ENCODE measurements at regions not wholly inside any gene's neighbourhood (a gene's known extent, or its start where the extent isn't known, plus 50 kb on each side); places are given as distances from the start of the nearest gene placed in this dataset.

GRCh38 chr10:83934641-83935338, 204.5 kb upstream of the GHITM start:
- no peaks in the 10 kb centered on the region for H4K20me1 ChIP-seq (ENCODE audit: insufficient read depth)
- H3K9me2 ChIP-seq (ENCODE audit: insufficient read depth) = no peaks in the 10 kb centered on the region
- no peaks in the 10 kb centered on the region for H3K4me1 ChIP-seq (ENCODE audit: control insufficient read depth in 1 of 2, insufficient read depth in 2 of 2, low read length in 2 of 2)
- H3K79me2 ChIP-seq (ENCODE audit: insufficient read depth, low read length) = no peaks in the 10 kb centered on the region
- intact Hi-C loops (cut with micrococcal nuclease) = no loop called here
- ChIA-PET RAD21 (ENCODE audit: low non-redundant PET in 1 of 2, low total read pairs in 2 of 2, uncharacterized antibody in 2 of 2, unreplicated experiment in 2 of 2) (no interaction called here), CTCF (no interaction called here), POLR2A (no interaction called here)
- H3K9ac ChIP-seq (ENCODE audit: low read length) = no peak overlapping the region
- H3K4me3 ChIP-seq (replicated peaks in 1 of 2; ENCODE audit: low read depth in 1 of 2, low read length in 2 of 2) = no peak overlapping the region
- DNase-seq (ENCODE audit: low read depth, low spot score) (no peak), ATAC-seq (no peak)
- H2AFZ ChIP-seq (ENCODE audit: low read depth, low read length, poor library complexity, severe bottlenecking) = no peak overlapping the region
- H3K36me3 ChIP-seq (ENCODE audit: control insufficient read depth in 1 of 2, insufficient read depth in 2 of 2, low read length in 2 of 2) = no peaks in the 10 kb centered on the region
- no peaks in the 10 kb centered on the region for H3K9me3 ChIP-seq (ENCODE audit: control insufficient read depth in 1 of 2, insufficient read depth in 1 of 2, low read depth in 1 of 2, low read length in 2 of 2)
- peaks cover 29% of the 10 kb centered on the region for H3K27me3 ChIP-seq (ENCODE audit: insufficient read depth, low read length)
- H3K27ac ChIP-seq (ENCODE audit: low read depth, low read length) = no peak overlapping the region
- no peak overlapping the region for H3K4me2 ChIP-seq (ENCODE audit: low read length)
- no TSS peak for BruUV-seq (replicated peaks)
- TF ChIP-seq EZH2 (IDR thresholded peaks at IDR 0.05) = no peak
- TF ChIP-seq EGR1 (IDR thresholded peaks at IDR 0.05; ENCODE audit: low read depth) = no peak
- no peak for TF ChIP-seq ELF1 (IDR thresholded peaks at IDR 0.05; ENCODE audit: borderline replicate concordance, low read depth)
- TF ChIP-seq SP1 (IDR thresholded peaks at IDR 0.05; ENCODE audit: low read depth) = no peak

- CTCF ChIA-PET = no interaction called here
Measured at GRCh38 chr10:83935339-83935736, 204.0 kb upstream of the GHITM start.

More at GRCh38 chr10:83935339-83935736, 204.0 kb upstream of the GHITM start:
- no peak for ATAC-seq
- RAD21 ChIA-PET (ENCODE audit: low non-redundant PET in 1 of 2, low total read pairs in 2 of 2, uncharacterized antibody in 2 of 2, unreplicated experiment in 2 of 2) = no interaction called here
- no peak for DNase-seq (ENCODE audit: low read depth, low spot score)
- Histone ChIP-seq H3K9ac (ENCODE audit: low read length) (no peak overlapping the region), H3K9me2 (ENCODE audit: insufficient read depth) (no peaks in the 10 kb centered on the region), H3K36me3 (ENCODE audit: control insufficient read depth in 1 of 2, insufficient read depth in 2 of 2, low read length in 2 of 2) (no peaks in the 10 kb centered on the region), H3K4me3 (replicated peaks in 1 of 2; ENCODE audit: low read depth in 1 of 2, low read length in 2 of 2) (no peak overlapping the region), H3K27ac (ENCODE audit: low read depth, low read length) (no peak overlapping the region), H3K9me3 (ENCODE audit: control insufficient read depth in 1 of 2, insufficient read depth in 1 of 2, low read depth in 1 of 2, low read length in 2 of 2) (no peaks in the 10 kb centered on the region), H3K4me2 (ENCODE audit: low read length) (no peak overlapping the region), H3K4me1 (ENCODE audit: control insufficient read depth in 1 of 2, insufficient read depth in 2 of 2, low read length in 2 of 2) (no peaks in the 10 kb centered on the region), H3K27me3 (ENCODE audit: insufficient read depth, low read length) (peaks cover 29% of the 10 kb centered on the region), H4K20me1 (ENCODE audit: insufficient read depth) (no peaks in the 10 kb centered on the region), H2AFZ (ENCODE audit: low read depth, low read length, poor library complexity, severe bottlenecking) (no peak overlapping the region), H3K79me2 (ENCODE audit: insufficient read depth, low read length) (no peaks in the 10 kb centered on the region)
- intact Hi-C loops (cut with micrococcal nuclease) = no loop called here
- BruUV-seq (replicated peaks) = no TSS peak
- POLR2A ChIA-PET = no interaction called here
- TF ChIP-seq CTCF (IDR thresholded peaks at IDR 0.05 in 2 of 3, conservative IDR thresholded peaks at IDR 0.05 in 1 of 3; ENCODE audit: borderline replicate concordance in 1 of 3, insufficient read depth in 1 of 3, low read depth in 2 of 3, low read length in 2 of 3) (no peak), FOSL1 (IDR thresholded peaks at IDR 0.05; ENCODE audit: low read depth) (no peak), EGR1 (IDR thresholded peaks at IDR 0.05; ENCODE audit: low read depth) (no peak), EZH2 (IDR thresholded peaks at IDR 0.05) (no peak)

All from HCT116 (cell line).